Skeletal muscle tissue (tissue), 3 donors: ENCODE measurements at regions not wholly inside any gene's neighbourhood (a gene's known extent, or its start where the extent isn't known, plus 50 kb on each side); places are given as distances from the start of the nearest gene placed in this dataset.

ENCODE experiments used
- H3K27ac ChIP-seq: one replicate; pipeline ENCODE4 v1.7.0; 2013; ENCODE audit warnings: mild to moderate bottlenecking, low read depth, low read length, inconsistent platforms
- H3K27me3 ChIP-seq, 3 donors: one replicate each; pipeline ENCODE4 v1.7.0; 2013; ENCODE audit warnings: low read length in 3 of 3; ENCODE audit not compliant: control insufficient read depth in 3 of 3, insufficient read depth in 3 of 3
- H3K36me3 ChIP-seq, 3 donors: one replicate each; pipeline ENCODE4 v1.7.0; 2013; ENCODE audit warnings: low read length in 3 of 3; ENCODE audit not compliant: control insufficient read depth in 3 of 3, insufficient read depth in 3 of 3
- H3K4me1 ChIP-seq, 3 donors: one replicate each; pipeline ENCODE4 v1.7.0; 2013; ENCODE audit warnings: low read length in 3 of 3, mild to moderate bottlenecking in 3 of 3; ENCODE audit not compliant: control insufficient read depth in 3 of 3, insufficient read depth in 3 of 3
- H3K4me3 ChIP-seq, 3 donors: one replicate each; pipeline ENCODE4 v1.7.0; 2013; ENCODE audit warnings: low read length in 3 of 3
- H3K9ac ChIP-seq, 3 donors: one replicate each; pipeline ENCODE4 v1.7.0; 2013; ENCODE audit warnings: low read length in 3 of 3, mild to moderate bottlenecking in 3 of 3, moderate library complexity in 2 of 3, low read depth in 1 of 3
- H3K9me3 ChIP-seq, 3 donors: one replicate each; pipeline ENCODE4 v1.7.0; 2013; ENCODE audit warnings: low read length in 3 of 3; ENCODE audit not compliant: control insufficient read depth in 3 of 3
- donor health status: Osteomylitis.

DNA sequence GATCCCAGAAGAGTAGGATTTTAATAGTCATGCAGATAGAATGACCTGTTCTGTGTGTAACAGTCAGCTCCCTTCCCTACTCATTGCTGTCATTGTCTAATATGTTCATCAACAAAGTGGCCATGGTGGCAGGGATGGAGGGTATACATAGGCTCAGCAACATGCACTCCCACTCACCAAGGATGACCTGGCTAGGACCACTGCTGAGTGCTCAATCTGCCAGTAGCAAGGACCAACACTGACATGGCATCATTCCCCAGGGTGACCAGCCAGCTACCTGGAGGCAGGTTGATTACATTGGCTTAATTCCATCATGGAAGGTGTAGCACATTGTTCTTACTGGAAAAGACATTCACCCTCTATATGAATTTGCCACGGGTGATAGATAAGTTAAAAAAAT is 401.7 kb upstream of the CELF4 start:
- Histone ChIP-seq H3K27ac (no peak overlapping the region), H3K27me3 (no peaks in the 10 kb centered on the region), H3K9me3 (peaks cover 0 to 3% (median 2%) of the 10 kb centered on the region in 3 donors), H3K9ac (no peak overlapping the region), H3K4me1 (no peaks in the 10 kb centered on the region), H3K36me3 (no peaks in the 10 kb centered on the region), H3K4me3 (no peak overlapping the region)

DNA sequence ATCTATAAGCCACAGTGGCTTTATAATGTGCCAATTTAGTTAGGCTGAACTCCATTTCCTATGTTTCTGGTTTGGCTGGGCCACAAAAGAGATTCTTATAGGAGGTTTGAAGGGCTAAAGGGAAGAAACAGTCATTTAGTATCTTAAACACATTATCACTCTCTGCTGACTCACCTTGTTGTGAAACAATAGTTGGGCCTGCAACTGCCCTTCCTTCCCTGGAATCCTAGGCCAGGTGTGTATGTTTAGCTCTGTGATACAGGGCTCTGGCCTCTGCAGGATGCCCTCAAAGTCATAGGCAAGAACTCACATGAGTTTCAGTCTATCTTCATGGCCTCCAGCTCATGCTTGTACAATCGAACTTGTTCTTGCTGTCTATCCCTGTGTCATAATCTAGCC is 400.0 kb upstream of the CELF4 start:
- no peak overlapping the region for H3K9ac ChIP-seq
- H3K4me1 ChIP-seq = no peaks in the 10 kb centered on the region

DNA sequence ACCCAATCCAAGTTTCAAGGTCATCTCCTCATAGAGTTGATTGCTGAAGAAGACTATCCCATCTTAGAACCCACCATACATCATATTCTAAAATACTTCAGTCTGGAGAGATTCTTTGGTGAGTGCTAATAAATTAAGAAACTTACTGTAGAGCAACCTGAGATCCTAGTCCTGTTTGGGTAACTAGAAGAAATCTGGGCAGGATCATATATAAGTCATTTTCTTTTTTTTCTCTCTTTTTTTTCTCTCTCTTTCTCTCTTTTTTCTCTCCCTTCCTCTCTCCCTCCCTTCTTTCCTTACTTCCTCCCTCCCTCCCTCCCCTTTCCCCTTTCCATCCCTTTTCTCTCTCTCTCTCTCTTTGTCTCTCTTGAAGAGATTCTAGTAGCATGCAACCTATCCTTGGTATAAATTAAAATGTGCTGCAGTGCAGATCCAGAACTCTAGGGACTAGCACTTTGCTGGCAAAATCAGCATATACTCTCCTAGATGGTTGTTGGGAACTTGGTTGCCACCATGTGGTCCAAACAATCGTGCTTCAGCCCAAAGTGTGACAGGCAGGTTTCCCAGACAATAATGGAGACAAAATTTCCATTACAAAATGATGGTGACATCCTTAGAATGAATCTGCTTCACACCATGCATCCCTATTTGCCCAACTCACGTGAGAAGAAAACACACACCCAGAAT is 399.4 kb upstream of the CELF4 start:
- Histone ChIP-seq H3K27ac (no peak overlapping the region), H3K4me3 (no peak overlapping the region), H3K9ac (no peak overlapping the region), H3K36me3 (no peaks in the 10 kb centered on the region), H3K27me3 (no peaks in the 10 kb centered on the region), H3K4me1 (no peaks in the 10 kb centered on the region), H3K9me3 (peaks cover 0 to 3% (median 2%) of the 10 kb centered on the region in 3 donors)

More for the DNA sequence above, 400.0 kb upstream of the CELF4 start:
- Histone ChIP-seq H3K27ac (no peak overlapping the region), H3K36me3 (no peaks in the 10 kb centered on the region), H3K9me3 (peaks cover 0 to 3% (median 2%) of the 10 kb centered on the region in 3 donors), H3K27me3 (no peaks in the 10 kb centered on the region), H3K4me3 (no peak overlapping the region)

DNA sequence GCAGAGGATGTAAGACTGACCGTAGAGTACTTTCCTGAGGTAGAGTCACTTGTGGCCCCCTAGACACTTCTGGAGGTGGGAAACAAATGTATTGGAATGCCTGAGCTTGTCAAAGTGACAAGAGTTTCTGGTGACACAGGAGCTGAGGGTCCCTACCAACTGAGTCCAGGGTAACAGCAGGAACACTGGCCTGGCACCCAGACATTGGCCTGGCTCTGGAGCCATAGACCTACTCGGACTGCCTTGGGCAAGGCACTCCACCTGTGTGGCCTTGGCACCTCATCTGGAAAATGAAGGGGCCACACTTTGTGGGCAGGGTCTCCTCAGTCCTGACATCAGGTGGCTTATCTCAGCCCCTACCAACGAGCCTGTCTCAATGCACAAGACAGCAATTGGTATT is 398.2 kb upstream of the CELF4 start:
- peaks cover 0 to 3% (median 2%) of the 10 kb centered on the region in 3 donors for H3K9me3 ChIP-seq
- H3K27me3 ChIP-seq = no peaks in the 10 kb centered on the region
- H3K4me3 ChIP-seq = no peak overlapping the region
- H3K9ac ChIP-seq = no peak overlapping the region
- H3K36me3 ChIP-seq = no peaks in the 10 kb centered on the region
- H3K4me1 ChIP-seq = no peaks in the 10 kb centered on the region
- no peak overlapping the region for H3K27ac ChIP-seq

DNA sequence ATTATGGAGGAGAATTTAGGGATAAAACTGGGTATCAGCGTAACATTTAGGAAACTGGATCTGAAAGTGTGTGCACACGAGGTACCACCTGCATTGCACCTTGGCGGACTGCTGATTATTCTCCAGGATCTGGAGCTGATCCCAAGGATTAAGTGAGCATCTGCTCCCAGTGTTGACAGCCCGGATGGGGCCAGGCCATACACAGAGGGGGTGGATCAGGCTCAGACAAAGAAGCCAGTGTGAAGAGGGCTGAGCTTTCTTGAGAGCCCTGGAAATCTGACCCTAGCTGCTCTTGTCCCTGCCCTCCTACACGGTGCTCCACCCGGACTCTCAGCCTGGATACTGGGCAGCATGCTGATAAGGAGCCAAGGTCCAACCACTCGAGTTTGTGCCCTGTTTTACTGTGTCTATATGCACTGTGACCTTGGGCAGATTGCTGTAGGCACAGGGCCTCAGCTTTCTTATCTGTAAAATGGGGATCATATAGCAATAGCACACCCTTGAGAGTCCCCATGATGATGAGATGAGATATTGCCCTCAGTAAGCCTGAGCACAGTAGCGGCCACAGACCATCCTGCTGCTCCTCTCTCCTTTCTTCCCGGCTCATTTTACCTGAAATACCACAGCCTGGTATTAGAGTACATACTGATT is 396.8 kb upstream of the CELF4 start:
- Histone ChIP-seq H3K4me3 (no peak overlapping the region), H3K4me1 (no peaks in the 10 kb centered on the region)

DNA sequence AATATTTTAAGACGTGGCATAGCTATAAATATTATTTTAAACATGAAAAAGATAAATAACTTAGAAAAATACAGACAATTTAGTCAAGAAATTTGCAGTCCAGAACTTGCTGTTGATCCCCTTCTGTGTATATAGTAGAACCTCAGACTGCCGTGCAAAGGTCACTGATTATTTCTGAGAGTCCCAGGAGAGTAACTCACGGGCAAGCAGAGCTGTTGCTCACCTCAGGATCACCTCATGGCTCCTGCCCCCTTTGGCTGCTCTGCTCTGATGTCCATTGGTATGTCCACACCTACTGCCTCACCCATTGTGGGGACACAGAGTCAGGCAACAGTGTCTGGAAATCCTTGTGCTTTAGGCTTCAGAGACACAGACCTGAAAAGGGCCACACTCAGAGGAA is 392.9 kb upstream of the CELF4 start:
- Histone ChIP-seq H3K9me3 (no peaks in the 10 kb centered on the region), H3K27ac (no peak overlapping the region), H3K36me3 (no peaks in the 10 kb centered on the region), H3K4me1 (no peaks in the 10 kb centered on the region), H3K27me3 (no peaks in the 10 kb centered on the region), H3K9ac (no peak overlapping the region), H3K4me3 (no peak overlapping the region)

More for the DNA sequence above, 396.8 kb upstream of the CELF4 start:
- Histone ChIP-seq H3K36me3 (no peaks in the 10 kb centered on the region), H3K27ac (no peak overlapping the region), H3K27me3 (no peaks in the 10 kb centered on the region), H3K9ac (no peak overlapping the region), H3K9me3 (peaks cover 0 to 3% (median 0%) of the 10 kb centered on the region in 3 donors)

DNA sequence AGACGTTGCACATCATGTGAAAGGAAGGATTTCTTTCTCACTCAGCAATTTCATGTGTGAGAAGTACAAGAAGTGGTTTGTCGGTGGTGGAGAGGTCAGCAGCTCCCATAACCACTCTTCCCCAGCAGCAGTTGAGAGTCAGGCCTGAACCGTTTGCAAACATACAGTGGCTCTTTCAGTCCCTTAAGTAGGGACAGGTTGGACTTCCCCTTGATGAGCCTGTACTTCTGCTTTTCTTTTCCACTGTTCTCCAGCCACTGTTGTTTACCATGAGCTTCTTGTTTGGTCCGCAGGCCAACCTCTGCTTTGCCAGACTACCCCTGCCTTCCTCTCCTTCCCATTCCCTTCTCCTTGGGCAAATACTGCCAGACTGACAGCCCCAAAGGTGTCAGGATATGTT is 391.3 kb upstream of the CELF4 start:
- Histone ChIP-seq H3K27me3 (no peaks in the 10 kb centered on the region), H3K27ac (no peak overlapping the region), H3K9me3 (no peaks in the 10 kb centered on the region), H3K36me3 (no peaks in the 10 kb centered on the region), H3K4me1 (no peaks in the 10 kb centered on the region), H3K4me3 (no peak overlapping the region), H3K9ac (no peak overlapping the region)

DNA sequence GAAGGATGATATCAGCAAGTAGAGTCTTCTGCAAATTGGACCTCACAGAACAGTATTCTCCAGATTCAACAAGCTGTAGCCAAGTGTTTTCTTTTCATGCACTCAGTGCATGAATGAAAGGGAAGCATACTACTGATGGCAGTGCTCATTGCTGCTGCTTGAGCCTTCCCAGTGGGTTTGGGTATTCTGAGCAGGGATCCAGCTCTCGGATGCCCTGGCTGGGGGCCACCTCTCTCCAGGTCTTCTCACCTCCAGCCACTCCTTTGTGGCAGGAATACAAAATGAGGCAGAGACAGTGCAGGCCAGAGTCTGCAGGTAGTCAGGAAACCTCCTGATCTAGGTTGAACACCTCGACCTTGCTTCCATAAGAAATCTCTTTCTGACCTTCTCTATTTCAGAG is 390.4 kb upstream of the CELF4 start:
- no peaks in the 10 kb centered on the region for H3K4me1 ChIP-seq
- H3K9me3 ChIP-seq = no peaks in the 10 kb centered on the region
- H3K9ac ChIP-seq = no peak overlapping the region
- no peaks in the 10 kb centered on the region for H3K27me3 ChIP-seq
- no peak overlapping the region for H3K4me3 ChIP-seq
- H3K27ac ChIP-seq = no peak overlapping the region
- H3K36me3 ChIP-seq = no peaks in the 10 kb centered on the region

DNA sequence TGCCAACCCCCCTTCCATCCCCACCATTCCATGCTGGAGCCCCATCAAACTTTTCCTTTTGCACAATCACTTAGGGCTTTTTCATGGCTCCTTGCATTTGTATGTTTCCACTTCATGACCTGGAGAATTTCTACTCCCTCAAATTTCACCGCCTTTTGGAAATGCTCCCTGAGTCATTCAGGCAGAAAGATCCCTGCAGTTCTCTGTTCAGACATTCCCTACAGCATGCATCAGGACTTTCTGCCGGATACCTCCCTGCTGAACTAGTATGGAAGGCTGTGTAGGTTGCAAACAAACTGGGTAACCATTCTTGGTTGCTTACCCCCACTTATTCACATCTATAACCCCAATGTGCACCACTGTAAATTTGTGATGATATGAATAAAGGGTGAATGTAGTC is 389.6 kb upstream of the CELF4 start:
- Histone ChIP-seq H3K4me3 (no peak overlapping the region), H3K27me3 (no peaks in the 10 kb centered on the region), H3K4me1 (no peaks in the 10 kb centered on the region), H3K27ac (no peak overlapping the region), H3K9ac (no peak overlapping the region), H3K36me3 (no peaks in the 10 kb centered on the region), H3K9me3 (no peaks in the 10 kb centered on the region)

DNA sequence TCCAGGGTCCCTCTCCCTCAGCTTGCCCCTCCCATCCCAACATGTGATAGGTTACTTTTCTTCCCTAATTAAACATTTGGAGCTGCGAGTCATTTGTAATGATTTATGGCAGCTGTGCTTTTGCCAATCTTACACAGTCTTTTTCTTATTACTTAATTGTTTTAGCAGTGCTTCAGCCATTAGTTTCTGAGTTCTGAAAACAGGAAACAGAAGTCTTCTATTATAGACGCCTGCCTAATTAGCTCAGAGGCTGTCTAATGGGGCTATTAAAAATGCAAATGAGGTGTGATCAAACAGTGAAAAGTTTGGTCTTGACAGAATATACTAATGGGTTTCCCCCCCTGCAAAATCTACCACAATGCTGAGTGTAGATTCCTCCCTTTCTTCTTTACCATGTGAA is 388.3 kb upstream of the CELF4 start:
- Histone ChIP-seq H3K36me3 (no peaks in the 10 kb centered on the region), H3K9ac (no peak overlapping the region), H3K27ac (no peak overlapping the region), H3K4me3 (no peak overlapping the region), H3K9me3 (no peaks in the 10 kb centered on the region), H3K4me1 (no peaks in the 10 kb centered on the region), H3K27me3 (no peaks in the 10 kb centered on the region)
